ENCODE measurements at regions not wholly inside any gene's neighbourhood (a gene's known extent, or its start where the extent isn't known, plus 50 kb on each side); places are given as distances from the start of the nearest gene placed in this dataset.

- H3K27me3 ChIP-seq (ENCODE audit: control insufficient read depth in 2 of 2, insufficient read depth in 1 of 2, low read length in 1 of 2), result no peaks in the 10 kb centered on the region
- 91% methylated on average over 5 of the region's 5 CpGs for WGBS
These were observed 175.6 kb upstream of the NREP start for GRCh38 chr5:111932628-111933027.

GRCh38 chr5:111932199-111932598 is 175.2 kb upstream of the NREP start:
- DNase-seq (ENCODE audit: low read depth in 6 of 9, low spot score in 9 of 9), result no peak
- H3K27ac ChIP-seq (ENCODE audit: low read depth in 1 of 2, low read length in 1 of 2), result no peak overlapping the region
- H3K36me3 ChIP-seq (ENCODE audit: control insufficient read depth in 2 of 2, insufficient read depth in 2 of 2, low read length in 1 of 2), result no peaks in the 10 kb centered on the region
- no peaks in the 10 kb centered on the region for H3K4me1 ChIP-seq (ENCODE audit: control insufficient read depth in 2 of 2, insufficient read depth in 2 of 2, low read length in 2 of 2)
- H3K27me3 ChIP-seq (ENCODE audit: control insufficient read depth in 2 of 2, insufficient read depth in 1 of 2, low read length in 1 of 2), result no peaks in the 10 kb centered on the region
- no peaks in the 10 kb centered on the region for H3K9me3 ChIP-seq (ENCODE audit: control insufficient read depth in 2 of 2, insufficient read depth in 1 of 2, low read length in 1 of 2)
- H3K4me3 ChIP-seq (ENCODE audit: low read length in 2 of 2), result no peak overlapping the region

More at GRCh38 chr5:111932628-111933027, 175.6 kb upstream of the NREP start:
- no peak overlapping the region for H3K4me3 ChIP-seq (ENCODE audit: low read length in 2 of 2)
- H3K4me1 ChIP-seq (ENCODE audit: control insufficient read depth in 2 of 2, insufficient read depth in 2 of 2, low read length in 2 of 2), result no peaks in the 10 kb centered on the region
- no peak for DNase-seq (ENCODE audit: low read depth in 6 of 9, low spot score in 9 of 9)
- no peaks in the 10 kb centered on the region for H3K36me3 ChIP-seq (ENCODE audit: control insufficient read depth in 2 of 2, insufficient read depth in 2 of 2, low read length in 1 of 2)
- H3K9me3 ChIP-seq (ENCODE audit: control insufficient read depth in 2 of 2, insufficient read depth in 1 of 2, low read length in 1 of 2), result no peaks in the 10 kb centered on the region
- no peak overlapping the region for H3K27ac ChIP-seq (ENCODE audit: low read depth in 1 of 2, low read length in 1 of 2)

- 97% methylated on average over 2 of the region's 2 CpGs for WGBS
- DNase-seq (ENCODE audit: low read depth in 6 of 9, low spot score in 9 of 9), result no peak
- Histone ChIP-seq H3K4me1 (ENCODE audit: control insufficient read depth in 2 of 2, insufficient read depth in 2 of 2, low read length in 2 of 2) (no peaks in the 10 kb centered on the region), H3K4me3 (ENCODE audit: low read length in 2 of 2) (no peak overlapping the region), H3K27ac (ENCODE audit: low read depth in 1 of 2, low read length in 1 of 2) (no peak overlapping the region), H3K9me3 (ENCODE audit: control insufficient read depth in 2 of 2, insufficient read depth in 1 of 2, low read length in 1 of 2) (no peaks in the 10 kb centered on the region), H3K27me3 (ENCODE audit: control insufficient read depth in 2 of 2, insufficient read depth in 1 of 2, low read length in 1 of 2) (no peaks in the 10 kb centered on the region), H3K36me3 (ENCODE audit: control insufficient read depth in 2 of 2, insufficient read depth in 2 of 2, low read length in 1 of 2) (no peaks in the 10 kb centered on the region)
These were observed 174.7 kb upstream of the NREP start for GRCh38 chr5:111931655-111932054.

GRCh38 chr5:111930905-111931461 is 174.0 kb upstream of the NREP start:
- no peaks in the 10 kb centered on the region for H3K9me3 ChIP-seq (ENCODE audit: control insufficient read depth in 2 of 2, insufficient read depth in 1 of 2, low read length in 1 of 2)
- DNase-seq (ENCODE audit: low read depth in 6 of 9, low spot score in 9 of 9), result no peak
- no peaks in the 10 kb centered on the region for H3K27me3 ChIP-seq (ENCODE audit: control insufficient read depth in 2 of 2, insufficient read depth in 1 of 2, low read length in 1 of 2)
- 99% methylated on average over 2 of the region's 2 CpGs for WGBS
- no peaks in the 10 kb centered on the region for H3K4me1 ChIP-seq (ENCODE audit: control insufficient read depth in 2 of 2, insufficient read depth in 2 of 2, low read length in 2 of 2)
- H3K4me3 ChIP-seq (ENCODE audit: low read length in 2 of 2), result no peak overlapping the region
- H3K27ac ChIP-seq (ENCODE audit: low read depth in 1 of 2, low read length in 1 of 2), result no peak overlapping the region
- H3K36me3 ChIP-seq (ENCODE audit: control insufficient read depth in 2 of 2, insufficient read depth in 2 of 2, low read length in 1 of 2), result no peaks in the 10 kb centered on the region

- Histone ChIP-seq H3K27me3 (ENCODE audit: control insufficient read depth in 2 of 2, insufficient read depth in 1 of 2, low read length in 1 of 2) (no peaks in the 10 kb centered on the region), H3K4me1 (ENCODE audit: control insufficient read depth in 2 of 2, insufficient read depth in 2 of 2, low read length in 2 of 2) (no peaks in the 10 kb centered on the region), H3K27ac (ENCODE audit: low read depth in 1 of 2, low read length in 1 of 2) (no peak overlapping the region), H3K4me3 (ENCODE audit: low read length in 2 of 2) (no peak overlapping the region), H3K36me3 (ENCODE audit: control insufficient read depth in 2 of 2, insufficient read depth in 2 of 2, low read length in 1 of 2) (no peaks in the 10 kb centered on the region), H3K9me3 (ENCODE audit: control insufficient read depth in 2 of 2, insufficient read depth in 1 of 2, low read length in 1 of 2) (no peaks in the 10 kb centered on the region)
- 90% methylated on average over 1 of the region's 1 CpG for WGBS
- no peak for DNase-seq (ENCODE audit: low read depth in 6 of 9, low spot score in 9 of 9)
These were observed 173.5 kb upstream of the NREP start for GRCh38 chr5:111930449-111930848.

GRCh38 chr5:111929867-111930266 is 172.9 kb upstream of the NREP start:
- 92% methylated on average over 1 of the region's 1 CpG for WGBS
- H3K4me3 ChIP-seq (ENCODE audit: low read length in 2 of 2), result no peak overlapping the region
- H3K27me3 ChIP-seq (ENCODE audit: control insufficient read depth in 2 of 2, insufficient read depth in 1 of 2, low read length in 1 of 2), result no peaks in the 10 kb centered on the region
- no peaks in the 10 kb centered on the region for H3K4me1 ChIP-seq (ENCODE audit: control insufficient read depth in 2 of 2, insufficient read depth in 2 of 2, low read length in 2 of 2)
- H3K9me3 ChIP-seq (ENCODE audit: control insufficient read depth in 2 of 2, insufficient read depth in 1 of 2, low read length in 1 of 2), result no peaks in the 10 kb centered on the region
- H3K36me3 ChIP-seq (ENCODE audit: control insufficient read depth in 2 of 2, insufficient read depth in 2 of 2, low read length in 1 of 2), result no peaks in the 10 kb centered on the region
- no peak for DNase-seq (ENCODE audit: low read depth in 6 of 9, low spot score in 9 of 9)
- no peak overlapping the region for H3K27ac ChIP-seq (ENCODE audit: low read depth in 1 of 2, low read length in 1 of 2)

GRCh38 chr5:111929261-111929660 is 172.3 kb upstream of the NREP start:
- Histone ChIP-seq H3K4me3 (ENCODE audit: low read length in 2 of 2) (no peak overlapping the region), H3K36me3 (ENCODE audit: control insufficient read depth in 2 of 2, insufficient read depth in 2 of 2, low read length in 1 of 2) (no peaks in the 10 kb centered on the region), H3K27ac (ENCODE audit: low read depth in 1 of 2, low read length in 1 of 2) (no peak overlapping the region), H3K27me3 (ENCODE audit: control insufficient read depth in 2 of 2, insufficient read depth in 1 of 2, low read length in 1 of 2) (no peaks in the 10 kb centered on the region), H3K9me3 (ENCODE audit: control insufficient read depth in 2 of 2, insufficient read depth in 1 of 2, low read length in 1 of 2) (no peaks in the 10 kb centered on the region), H3K4me1 (ENCODE audit: control insufficient read depth in 2 of 2, insufficient read depth in 2 of 2, low read length in 2 of 2) (no peaks in the 10 kb centered on the region)
- no peak for DNase-seq (ENCODE audit: low read depth in 6 of 9, low spot score in 9 of 9)

GRCh38 chr5:111928511-111928910 is 171.5 kb upstream of the NREP start:
- Histone ChIP-seq H3K27ac (ENCODE audit: low read depth in 1 of 2, low read length in 1 of 2) (no peak overlapping the region), H3K27me3 (ENCODE audit: control insufficient read depth in 2 of 2, insufficient read depth in 1 of 2, low read length in 1 of 2) (no peaks in the 10 kb centered on the region), H3K36me3 (ENCODE audit: control insufficient read depth in 2 of 2, insufficient read depth in 2 of 2, low read length in 1 of 2) (no peaks in the 10 kb centered on the region), H3K4me3 (ENCODE audit: low read length in 2 of 2) (no peak overlapping the region), H3K9me3 (ENCODE audit: control insufficient read depth in 2 of 2, insufficient read depth in 1 of 2, low read length in 1 of 2) (no peaks in the 10 kb centered on the region), H3K4me1 (ENCODE audit: control insufficient read depth in 2 of 2, insufficient read depth in 2 of 2, low read length in 2 of 2) (no peaks in the 10 kb centered on the region)
- no peak for DNase-seq (ENCODE audit: low read depth in 6 of 9, low spot score in 9 of 9)

GRCh38 chr5:111927191-111927590 is 170.2 kb upstream of the NREP start:
- H3K4me3 ChIP-seq (ENCODE audit: low read length in 2 of 2), result no peak overlapping the region
- no peak for DNase-seq (ENCODE audit: low read depth in 6 of 9, low spot score in 9 of 9)
- H3K27ac ChIP-seq (ENCODE audit: low read depth in 1 of 2, low read length in 1 of 2), result no peak overlapping the region
- H3K4me1 ChIP-seq (ENCODE audit: control insufficient read depth in 2 of 2, insufficient read depth in 2 of 2, low read length in 2 of 2), result no peaks in the 10 kb centered on the region
- 99% methylated on average over 2 of the region's 2 CpGs for WGBS
- no peaks in the 10 kb centered on the region for H3K36me3 ChIP-seq (ENCODE audit: control insufficient read depth in 2 of 2, insufficient read depth in 2 of 2, low read length in 1 of 2)
- no peaks in the 10 kb centered on the region for H3K27me3 ChIP-seq (ENCODE audit: control insufficient read depth in 2 of 2, insufficient read depth in 1 of 2, low read length in 1 of 2)
- H3K9me3 ChIP-seq (ENCODE audit: control insufficient read depth in 2 of 2, insufficient read depth in 1 of 2, low read length in 1 of 2), result no peaks in the 10 kb centered on the region

- no peaks in the 10 kb centered on the region for H3K36me3 ChIP-seq (ENCODE audit: control insufficient read depth in 2 of 2, insufficient read depth in 2 of 2, low read length in 1 of 2)
- H3K4me1 ChIP-seq (ENCODE audit: control insufficient read depth in 2 of 2, insufficient read depth in 2 of 2, low read length in 2 of 2), result no peaks in the 10 kb centered on the region
- WGBS, result 98% methylated on average over 3 of the region's 3 CpGs
- H3K27ac ChIP-seq (ENCODE audit: low read depth in 1 of 2, low read length in 1 of 2), result no peak overlapping the region
- no peak overlapping the region for H3K4me3 ChIP-seq (ENCODE audit: low read length in 2 of 2)
- no peaks in the 10 kb centered on the region for H3K9me3 ChIP-seq (ENCODE audit: control insufficient read depth in 2 of 2, insufficient read depth in 1 of 2, low read length in 1 of 2)
- H3K27me3 ChIP-seq (ENCODE audit: control insufficient read depth in 2 of 2, insufficient read depth in 1 of 2, low read length in 1 of 2), result no peaks in the 10 kb centered on the region
- DNase-seq (ENCODE audit: low read depth in 6 of 9, low spot score in 9 of 9), result no peak
These were observed 169.0 kb upstream of the NREP start for GRCh38 chr5:111926026-111926425.
